GM12892 (cell line): ENCODE measurements at regions not wholly inside any gene's neighbourhood (a gene's known extent, or its start where the extent isn't known, plus 50 kb on each side); places are given as distances from the start of the nearest gene placed in this dataset.

Experiments
- DNase-seq: peaks from one replicate; pipeline ENCODE4 v3.0.0; 2011; ENCODE audit not compliant: insufficient read length
- FAIRE-seq: peaks from 2 replicates; lab custom pipeline; 2011; peaks lifted over from hg19 to GRCh38; lab: Jason Lieb, UNC
- POLR2A ChIP-seq: IDR thresholded peaks from 2 replicates; pipeline ENCODE4 v1.6.1; 2011; ENCODE audit warnings: low read depth, low read length, control low read depth
- POLR2AphosphoS5 ChIP-seq: IDR thresholded peaks from 2 replicates; pipeline ENCODE4 v1.6.1; 2011; ENCODE audit warnings: low read depth, low read length, control low read depth
- TAF1 ChIP-seq: IDR thresholded peaks from 2 replicates; pipeline ENCODE4 v1.6.1; 2011; ENCODE audit warnings: low read depth, mild to moderate bottlenecking, control low read depth, low read length, borderline replicate concordance

DNA sequence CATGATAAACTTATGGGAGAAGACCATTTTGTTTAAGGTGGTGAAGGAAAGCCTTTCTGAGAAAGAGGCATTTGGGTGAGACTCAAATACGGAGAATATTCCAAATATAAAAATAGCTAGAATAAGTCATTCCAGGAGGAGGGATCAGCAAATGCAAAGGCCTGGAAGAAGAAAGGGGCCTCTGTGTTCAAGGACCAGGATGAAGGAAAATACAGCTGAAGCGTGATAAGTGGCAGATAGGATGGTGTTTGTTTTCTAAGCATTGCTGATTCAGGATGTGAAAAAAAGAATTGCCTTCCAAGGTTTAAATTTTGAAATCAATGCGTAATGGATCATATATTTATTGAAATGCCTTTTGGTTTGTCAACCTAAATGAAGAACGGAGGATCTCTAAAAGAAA, 59.4 kb upstream of the CAST start:
- FAIRE-seq (no peak), DNase-seq (no peak)
- TF ChIP-seq TAF1 (no peak), POLR2A (no peak), POLR2AphosphoS5 (no peak)

DNA sequence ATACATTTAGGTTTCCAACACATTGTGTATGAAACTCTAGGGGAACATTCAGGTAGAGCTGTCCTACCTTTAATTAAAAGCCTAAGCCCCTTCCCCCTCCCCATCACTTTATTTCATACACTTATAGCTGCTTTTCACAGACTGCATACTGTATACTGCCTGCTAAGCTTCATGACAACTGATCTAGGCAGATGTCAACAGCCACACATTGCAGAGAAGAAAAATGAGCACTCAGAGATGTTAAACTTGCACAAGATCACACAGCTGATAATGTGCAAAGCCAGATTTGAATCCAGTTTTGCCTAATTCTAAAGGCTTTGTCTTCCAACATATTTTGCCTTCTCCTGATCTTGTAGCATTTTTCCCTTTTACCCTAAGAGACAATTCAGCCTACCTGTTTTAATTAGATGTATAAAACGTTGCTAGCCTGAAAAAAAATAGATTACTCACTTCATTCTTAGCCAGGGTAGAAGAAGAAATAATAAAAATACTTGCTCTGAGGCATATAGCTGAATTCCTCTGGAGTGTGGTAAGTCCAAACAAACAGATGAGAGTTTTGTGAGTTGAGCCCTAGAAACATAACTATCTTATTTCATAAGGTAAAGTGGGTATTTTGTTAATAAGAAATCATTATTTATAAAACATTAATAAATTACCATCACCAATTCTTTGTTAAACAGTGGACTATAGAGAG, 56.9 kb upstream of the CAST start:
- no peak for TF ChIP-seq POLR2A
- no peak for TF ChIP-seq POLR2AphosphoS5
- TF ChIP-seq TAF1: no peak
- DNase-seq (no peak), FAIRE-seq (no peak)

DNA sequence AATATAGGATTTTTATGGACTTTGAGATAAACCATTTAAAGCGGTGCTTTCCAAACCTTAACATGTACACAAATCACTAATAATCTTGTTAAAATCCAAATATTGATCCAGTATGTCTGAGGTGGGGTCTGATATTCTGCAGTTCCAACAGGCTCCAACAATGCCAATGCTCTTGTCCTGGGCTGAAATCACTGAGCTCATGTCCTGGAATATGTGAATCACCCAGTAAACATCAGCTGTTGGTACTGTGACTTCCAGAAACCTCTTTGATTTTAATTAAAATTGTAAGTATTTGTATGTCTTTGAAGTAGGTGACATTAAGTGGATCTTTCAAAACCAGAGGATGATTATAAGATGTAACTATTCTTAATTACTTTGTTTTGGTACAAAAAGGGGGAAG, 52.8 kb upstream of the CAST start:
- DNase-seq (no peak), FAIRE-seq (no peak)
- no peak for TF ChIP-seq POLR2AphosphoS5
- no peak for TF ChIP-seq POLR2A
- no peak for TF ChIP-seq TAF1

DNA sequence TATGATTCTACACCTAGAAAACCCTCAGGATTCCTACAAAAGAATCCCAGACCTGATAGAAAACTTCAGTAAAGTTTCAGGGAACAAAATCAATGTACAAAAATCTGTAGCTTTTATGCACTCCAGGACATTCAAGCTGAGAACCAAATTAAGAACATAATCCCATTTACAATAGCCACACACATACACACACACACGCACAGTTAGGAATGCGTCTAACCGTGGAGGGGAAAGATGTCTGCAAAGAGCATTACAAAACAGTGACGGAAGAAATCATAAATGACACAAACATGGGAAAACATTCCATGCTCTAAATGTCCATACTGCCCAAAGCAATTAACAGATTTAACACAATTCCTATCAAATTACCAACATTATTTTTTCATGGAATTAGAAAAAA, 51.4 kb upstream of the CAST start:
- TF ChIP-seq POLR2A: no peak
- no peak for TF ChIP-seq POLR2AphosphoS5
- no peak for TF ChIP-seq TAF1
- no peak for DNase-seq
- no peak for FAIRE-seq

DNA sequence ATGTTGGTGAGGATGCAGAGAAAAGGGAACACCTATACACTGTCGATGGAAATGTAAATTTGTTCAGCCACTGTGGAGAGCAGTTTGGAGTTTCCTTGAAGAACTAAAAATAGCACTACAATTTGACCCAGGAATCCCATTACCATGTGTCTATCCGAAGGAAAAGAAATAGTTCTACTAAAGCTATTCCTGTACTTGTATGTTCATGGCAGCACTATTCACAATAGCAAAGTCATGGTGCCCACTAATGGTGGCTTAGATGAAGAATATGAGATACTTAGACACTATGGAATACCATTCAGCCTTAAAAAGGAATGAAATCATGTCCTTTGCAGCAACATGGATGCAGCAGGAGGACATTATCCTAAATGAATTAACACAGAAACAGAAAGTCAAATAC, 50.2 kb upstream of the CAST start:
- DNase-seq (no peak), FAIRE-seq (no peak)
- TF ChIP-seq POLR2A (no peak), TAF1 (no peak), POLR2AphosphoS5 (no peak)
